HL-60 (cell line): ENCODE measurements at regions not wholly inside any gene's neighbourhood (a gene's known extent, or its start where the extent isn't known, plus 50 kb on each side); places are given as distances from the start of the nearest gene placed in this dataset.

Source experiments
- GABPA ChIP-seq: IDR thresholded peaks from 2 replicates; pipeline ENCODE4 v1.6.1; 2012; ENCODE audit warnings: low read depth
- POLR2AphosphoS5 ChIP-seq: IDR thresholded peaks from 2 replicates; pipeline ENCODE4 v1.6.1; 2012; ENCODE audit warnings: low read depth
- REST ChIP-seq: IDR thresholded peaks from 2 replicates; pipeline ENCODE4 v1.6.1; 2012; ENCODE audit warnings: low read depth; ENCODE audit not compliant: insufficient replicate concordance
- TF ChIP-seq, protein P1 (sequence below): IDR thresholded peaks from one replicate; pipeline ENCODE4 v1.5.1; 2011; ENCODE audit warnings: low read length, control low read depth, inconsistent platforms; ENCODE audit not compliant: insufficient read depth

DNA sequence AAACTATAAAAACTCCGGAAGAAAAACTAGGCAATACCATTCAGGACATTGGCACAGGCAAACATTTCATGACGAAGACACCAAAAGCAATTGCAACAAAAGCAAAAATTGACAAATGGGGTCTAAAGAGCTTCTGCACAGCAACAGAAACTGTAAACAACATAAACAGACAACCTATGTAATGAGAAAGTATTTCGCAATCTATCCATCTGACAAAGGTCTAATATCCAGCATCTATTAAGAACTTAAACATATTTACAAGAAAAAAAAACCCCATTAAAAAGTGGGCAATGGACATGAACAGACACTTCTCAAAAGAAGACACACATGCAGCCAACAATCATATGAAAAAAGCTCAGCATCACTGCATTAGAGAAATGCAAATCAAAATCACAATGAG is 498.6 kb downstream of the HINT1 start:
- TF ChIP-seq POLR2AphosphoS5 (no peak), REST (no peak), GABPA (no peak)
- TF ChIP-seq, protein P1, sequence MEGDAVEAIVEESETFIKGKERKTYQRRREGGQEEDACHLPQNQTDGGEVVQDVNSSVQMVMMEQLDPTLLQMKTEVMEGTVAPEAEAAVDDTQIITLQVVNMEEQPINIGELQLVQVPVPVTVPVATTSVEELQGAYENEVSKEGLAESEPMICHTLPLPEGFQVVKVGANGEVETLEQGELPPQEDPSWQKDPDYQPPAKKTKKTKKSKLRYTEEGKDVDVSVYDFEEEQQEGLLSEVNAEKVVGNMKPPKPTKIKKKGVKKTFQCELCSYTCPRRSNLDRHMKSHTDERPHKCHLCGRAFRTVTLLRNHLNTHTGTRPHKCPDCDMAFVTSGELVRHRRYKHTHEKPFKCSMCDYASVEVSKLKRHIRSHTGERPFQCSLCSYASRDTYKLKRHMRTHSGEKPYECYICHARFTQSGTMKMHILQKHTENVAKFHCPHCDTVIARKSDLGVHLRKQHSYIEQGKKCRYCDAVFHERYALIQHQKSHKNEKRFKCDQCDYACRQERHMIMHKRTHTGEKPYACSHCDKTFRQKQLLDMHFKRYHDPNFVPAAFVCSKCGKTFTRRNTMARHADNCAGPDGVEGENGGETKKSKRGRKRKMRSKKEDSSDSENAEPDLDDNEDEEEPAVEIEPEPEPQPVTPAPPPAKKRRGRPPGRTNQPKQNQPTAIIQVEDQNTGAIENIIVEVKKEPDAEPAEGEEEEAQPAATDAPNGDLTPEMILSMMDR = no peak
